ENCODE measurements at regions not wholly inside any gene's neighbourhood (a gene's known extent, or its start where the extent isn't known, plus 50 kb on each side); places are given as distances from the start of the nearest gene placed in this dataset.

GRCh38 chr10:120327675-120328074 is 129.4 kb upstream of the PLPP4 start (continued):
- TF ChIP-seq, protein P1, sequence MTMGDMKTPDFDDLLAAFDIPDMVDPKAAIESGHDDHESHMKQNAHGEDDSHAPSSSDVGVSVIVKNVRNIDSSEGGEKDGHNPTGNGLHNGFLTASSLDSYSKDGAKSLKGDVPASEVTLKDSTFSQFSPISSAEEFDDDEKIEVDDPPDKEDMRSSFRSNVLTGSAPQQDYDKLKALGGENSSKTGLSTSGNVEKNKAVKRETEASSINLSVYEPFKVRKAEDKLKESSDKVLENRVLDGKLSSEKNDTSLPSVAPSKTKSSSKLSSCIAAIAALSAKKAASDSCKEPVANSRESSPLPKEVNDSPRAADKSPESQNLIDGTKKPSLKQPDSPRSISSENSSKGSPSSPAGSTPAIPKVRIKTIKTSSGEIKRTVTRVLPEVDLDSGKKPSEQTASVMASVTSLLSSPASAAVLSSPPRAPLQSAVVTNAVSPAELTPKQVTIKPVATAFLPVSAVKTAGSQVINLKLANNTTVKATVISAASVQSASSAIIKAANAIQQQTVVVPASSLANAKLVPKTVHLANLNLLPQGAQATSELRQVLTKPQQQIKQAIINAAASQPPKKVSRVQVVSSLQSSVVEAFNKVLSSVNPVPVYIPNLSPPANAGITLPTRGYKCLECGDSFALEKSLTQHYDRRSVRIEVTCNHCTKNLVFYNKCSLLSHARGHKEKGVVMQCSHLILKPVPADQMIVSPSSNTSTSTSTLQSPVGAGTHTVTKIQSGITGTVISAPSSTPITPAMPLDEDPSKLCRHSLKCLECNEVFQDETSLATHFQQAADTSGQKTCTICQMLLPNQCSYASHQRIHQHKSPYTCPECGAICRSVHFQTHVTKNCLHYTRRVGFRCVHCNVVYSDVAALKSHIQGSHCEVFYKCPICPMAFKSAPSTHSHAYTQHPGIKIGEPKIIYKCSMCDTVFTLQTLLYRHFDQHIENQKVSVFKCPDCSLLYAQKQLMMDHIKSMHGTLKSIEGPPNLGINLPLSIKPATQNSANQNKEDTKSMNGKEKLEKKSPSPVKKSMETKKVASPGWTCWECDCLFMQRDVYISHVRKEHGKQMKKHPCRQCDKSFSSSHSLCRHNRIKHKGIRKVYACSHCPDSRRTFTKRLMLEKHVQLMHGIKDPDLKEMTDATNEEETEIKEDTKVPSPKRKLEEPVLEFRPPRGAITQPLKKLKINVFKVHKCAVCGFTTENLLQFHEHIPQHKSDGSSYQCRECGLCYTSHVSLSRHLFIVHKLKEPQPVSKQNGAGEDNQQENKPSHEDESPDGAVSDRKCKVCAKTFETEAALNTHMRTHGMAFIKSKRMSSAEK (CRISPR knock-in tag; IDR thresholded peaks at IDR 0.05; ENCODE audit: borderline replicate concordance) = no peak
- TF ChIP-seq, protein P2, sequence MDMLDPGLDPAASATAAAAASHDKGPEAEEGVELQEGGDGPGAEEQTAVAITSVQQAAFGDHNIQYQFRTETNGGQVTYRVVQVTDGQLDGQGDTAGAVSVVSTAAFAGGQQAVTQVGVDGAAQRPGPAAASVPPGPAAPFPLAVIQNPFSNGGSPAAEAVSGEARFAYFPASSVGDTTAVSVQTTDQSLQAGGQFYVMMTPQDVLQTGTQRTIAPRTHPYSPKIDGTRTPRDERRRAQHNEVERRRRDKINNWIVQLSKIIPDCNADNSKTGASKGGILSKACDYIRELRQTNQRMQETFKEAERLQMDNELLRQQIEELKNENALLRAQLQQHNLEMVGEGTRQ (CRISPR knock-in tag; IDR thresholded peaks at IDR 0.05) = no peak
- no peak for TF ChIP-seq RORB (CRISPR knock-in tag; IDR thresholded peaks at IDR 0.05)

DNA sequence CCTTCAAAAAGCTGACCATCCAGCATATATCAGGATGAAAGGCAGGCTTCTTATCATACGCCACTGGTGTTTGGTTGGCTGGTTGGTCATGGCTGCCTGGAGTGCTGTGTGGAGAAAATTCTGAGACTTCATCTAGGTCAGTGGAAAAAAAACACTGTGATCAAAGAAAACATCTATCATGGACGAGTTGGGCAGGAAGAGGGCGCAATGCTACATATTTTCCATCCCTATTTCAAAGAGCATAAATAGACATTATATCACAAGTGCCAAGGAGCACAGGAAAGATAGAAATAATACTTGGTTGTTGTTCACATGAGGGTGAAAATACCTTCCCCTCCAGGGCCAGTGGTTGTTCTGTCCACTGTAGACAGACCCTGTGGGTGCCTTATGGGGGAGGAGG is 128.4 kb upstream of the PLPP4 start:
- H3K27ac Mint-ChIP-seq = no peak overlapping the region
- ChIA-PET POLR2A (no interaction called here), CTCF (no interaction called here)
- ATAC-seq (no peak), DNase-seq (ENCODE audit: low spot score) (no peak)
- H3K36me3 Mint-ChIP-seq = 0 out of 2 replicates have a peak, but pooled peaks cover 3% of the 10 kb centered on the region
- no peaks in the 10 kb centered on the region for H3K4me1 Mint-ChIP-seq
- H3K27me3 Mint-ChIP-seq (ENCODE audit: low read depth) = no peaks in the 10 kb centered on the region; the same call in 1 of the 2 replicates
- no peak overlapping the region for H3K4me3 Mint-ChIP-seq
- H3K9me3 Mint-ChIP-seq = peaks cover 19% of the 10 kb centered on the region
- no peak for TF ChIP-seq ETV6 (CRISPR knock-in tag; IDR thresholded peaks at IDR 0.05)
- TF ChIP-seq ATF3 (CRISPR knock-in tag; conservative IDR thresholded peaks at IDR 0.05) = no peak
- no peak for TF ChIP-seq ZNF121 (CRISPR knock-in tag; IDR thresholded peaks at IDR 0.05)
- no peak for TF ChIP-seq IRF2 (CRISPR knock-in tag; IDR thresholded peaks at IDR 0.05; ENCODE audit: borderline replicate concordance, low read depth)
- TF ChIP-seq ERG (CRISPR knock-in tag; IDR thresholded peaks at IDR 0.05) = no peak
- TF ChIP-seq GABPB1 (CRISPR knock-in tag; IDR thresholded peaks at IDR 0.05) = no peak
- TF ChIP-seq PRDM15 (CRISPR knock-in tag; IDR thresholded peaks at IDR 0.05) = no peak
- no peak for TF ChIP-seq NR3C1 (CRISPR knock-in tag; conservative IDR thresholded peaks at IDR 0.05; ENCODE audit: low read depth)
- no peak for TF ChIP-seq RORB (CRISPR knock-in tag; IDR thresholded peaks at IDR 0.05)
- no peak for TF ChIP-seq OVOL2 (CRISPR knock-in tag; IDR thresholded peaks at IDR 0.05; ENCODE audit: borderline replicate concordance)
- TF ChIP-seq ZNF219 (CRISPR knock-in tag; IDR thresholded peaks at IDR 0.05; ENCODE audit: borderline replicate concordance) = no peak
- no peak for TF ChIP-seq HMGA2 (CRISPR knock-in tag; IDR thresholded peaks at IDR 0.05)
- TF ChIP-seq, protein P3, sequence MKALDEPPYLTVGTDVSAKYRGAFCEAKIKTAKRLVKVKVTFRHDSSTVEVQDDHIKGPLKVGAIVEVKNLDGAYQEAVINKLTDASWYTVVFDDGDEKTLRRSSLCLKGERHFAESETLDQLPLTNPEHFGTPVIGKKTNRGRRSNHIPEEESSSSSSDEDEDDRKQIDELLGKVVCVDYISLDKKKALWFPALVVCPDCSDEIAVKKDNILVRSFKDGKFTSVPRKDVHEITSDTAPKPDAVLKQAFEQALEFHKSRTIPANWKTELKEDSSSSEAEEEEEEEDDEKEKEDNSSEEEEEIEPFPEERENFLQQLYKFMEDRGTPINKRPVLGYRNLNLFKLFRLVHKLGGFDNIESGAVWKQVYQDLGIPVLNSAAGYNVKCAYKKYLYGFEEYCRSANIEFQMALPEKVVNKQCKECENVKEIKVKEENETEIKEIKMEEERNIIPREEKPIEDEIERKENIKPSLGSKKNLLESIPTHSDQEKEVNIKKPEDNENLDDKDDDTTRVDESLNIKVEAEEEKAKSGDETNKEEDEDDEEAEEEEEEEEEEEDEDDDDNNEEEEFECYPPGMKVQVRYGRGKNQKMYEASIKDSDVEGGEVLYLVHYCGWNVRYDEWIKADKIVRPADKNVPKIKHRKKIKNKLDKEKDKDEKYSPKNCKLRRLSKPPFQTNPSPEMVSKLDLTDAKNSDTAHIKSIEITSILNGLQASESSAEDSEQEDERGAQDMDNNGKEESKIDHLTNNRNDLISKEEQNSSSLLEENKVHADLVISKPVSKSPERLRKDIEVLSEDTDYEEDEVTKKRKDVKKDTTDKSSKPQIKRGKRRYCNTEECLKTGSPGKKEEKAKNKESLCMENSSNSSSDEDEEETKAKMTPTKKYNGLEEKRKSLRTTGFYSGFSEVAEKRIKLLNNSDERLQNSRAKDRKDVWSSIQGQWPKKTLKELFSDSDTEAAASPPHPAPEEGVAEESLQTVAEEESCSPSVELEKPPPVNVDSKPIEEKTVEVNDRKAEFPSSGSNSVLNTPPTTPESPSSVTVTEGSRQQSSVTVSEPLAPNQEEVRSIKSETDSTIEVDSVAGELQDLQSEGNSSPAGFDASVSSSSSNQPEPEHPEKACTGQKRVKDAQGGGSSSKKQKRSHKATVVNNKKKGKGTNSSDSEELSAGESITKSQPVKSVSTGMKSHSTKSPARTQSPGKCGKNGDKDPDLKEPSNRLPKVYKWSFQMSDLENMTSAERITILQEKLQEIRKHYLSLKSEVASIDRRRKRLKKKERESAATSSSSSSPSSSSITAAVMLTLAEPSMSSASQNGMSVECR (CRISPR knock-in tag; IDR thresholded peaks at IDR 0.05; ENCODE audit: borderline replicate concordance) = no peak
- TF ChIP-seq MYBL2 (CRISPR knock-in tag; IDR thresholded peaks at IDR 0.05) = no peak
- TF ChIP-seq, protein P4, sequence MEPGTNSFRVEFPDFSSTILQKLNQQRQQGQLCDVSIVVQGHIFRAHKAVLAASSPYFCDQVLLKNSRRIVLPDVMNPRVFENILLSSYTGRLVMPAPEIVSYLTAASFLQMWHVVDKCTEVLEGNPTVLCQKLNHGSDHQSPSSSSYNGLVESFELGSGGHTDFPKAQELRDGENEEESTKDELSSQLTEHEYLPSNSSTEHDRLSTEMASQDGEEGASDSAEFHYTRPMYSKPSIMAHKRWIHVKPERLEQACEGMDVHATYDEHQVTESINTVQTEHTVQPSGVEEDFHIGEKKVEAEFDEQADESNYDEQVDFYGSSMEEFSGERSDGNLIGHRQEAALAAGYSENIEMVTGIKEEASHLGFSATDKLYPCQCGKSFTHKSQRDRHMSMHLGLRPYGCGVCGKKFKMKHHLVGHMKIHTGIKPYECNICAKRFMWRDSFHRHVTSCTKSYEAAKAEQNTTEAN (CRISPR knock-in tag; IDR thresholded peaks at IDR 0.05) = no peak
- TF ChIP-seq PRRX2 (CRISPR knock-in tag; IDR thresholded peaks at IDR 0.05) = no peak
- no peak for TF ChIP-seq TEAD1 (CRISPR knock-in tag; IDR thresholded peaks at IDR 0.05)
- no peak for TF ChIP-seq GTF2I (CRISPR knock-in tag; conservative IDR thresholded peaks at IDR 0.05)
